CD4-positive, alpha-beta T cell treated with Interleukin-10 for 1 hour (primary cell): ENCODE measurements at regions not wholly inside any gene's neighbourhood (a gene's known extent, or its start where the extent isn't known, plus 50 kb on each side); places are given as distances from the start of the nearest gene placed in this dataset.
A peak's percentile ranks its signal among the peaks of the same experiment; 100 is the strongest.
"Not testable (repeated sequence)": the region's sequence is repeated elsewhere in the genome, so short reads cannot be mapped to it uniquely, and the experiment has no call there.

Experiments
- DNase-seq: peaks from one replicate; pipeline ENCODE4 v3.0.0-alpha.2; 2020

- DNase-seq: not testable (repeated sequence)
Measured at GRCh38 chr2:132220589-132220988, 58.8 kb upstream of the ANKRD30BL start.

- not testable (repeated sequence) for DNase-seq
Measured at GRCh38 chr2:132221886-132222285, 60.1 kb upstream of the ANKRD30BL start.

- no peak for DNase-seq
Measured at GRCh38 chr2:132252191-132252893, 90.6 kb upstream of the ANKRD30BL start.

- no peak for DNase-seq
Measured at GRCh38 chr2:132252894-132253264, 91.1 kb upstream of the ANKRD30BL start.

- DNase-seq: no peak
Measured at GRCh38 chr2:132253496-132254305, 91.9 kb upstream of the ANKRD30BL start.

- DNase-seq: not testable (repeated sequence)
Measured at GRCh38 chr2:132254306-132254919, 92.7 kb upstream of the ANKRD30BL start.

- DNase-seq: no peak
Measured at GRCh38 chr2:132255714-132256113, 94.0 kb upstream of the ANKRD30BL start.

- no peak for DNase-seq
Measured at GRCh38 chr2:132256251-132256902, 94.6 kb upstream of the ANKRD30BL start.

- DNase-seq: not testable (repeated sequence)
Measured at GRCh38 chr2:132256903-132257300, 95.2 kb upstream of the ANKRD30BL start.

GRCh38 chr2:132257301-132258171 is 95.8 kb upstream of the ANKRD30BL start:
- DNase-seq: not testable (repeated sequence)

GRCh38 chr2:132259276-132259675 is 97.5 kb upstream of the ANKRD30BL start:
- DNase-seq: not testable (repeated sequence)

GRCh38 chr2:132265595-132265994 is 103.8 kb upstream of the ANKRD30BL start:
- DNase-seq: not testable (repeated sequence)

GRCh38 chr2:132267105-132267497 is 105.3 kb upstream of the ANKRD30BL start:
- DNase-seq: no peak

- DNase-seq: peak; percentile 13
Measured at GRCh38 chr2:132267498-132268283, 105.9 kb upstream of the ANKRD30BL start.

- peak; percentile 61 for DNase-seq
Measured at GRCh38 chr2:132268284-132268976, 106.7 kb upstream of the ANKRD30BL start.

GRCh38 chr2:132268977-132269523 is 107.3 kb upstream of the ANKRD30BL start:
- DNase-seq: no peak

GRCh38 chr2:132270255-132270654 is 108.5 kb upstream of the ANKRD30BL start:
- no peak for DNase-seq

GRCh38 chr2:132270981-132271546 is 109.3 kb upstream of the ANKRD30BL start:
- no peak for DNase-seq

- DNase-seq: not testable (repeated sequence)
Measured at GRCh38 chr2:132271794-132272193, 110.0 kb upstream of the ANKRD30BL start.

GRCh38 chr2:132272713-132273112 is 111.0 kb upstream of the ANKRD30BL start:
- no peak for DNase-seq
